Ammon's horn (tissue), 1 donor: ENCODE measurements at regions not wholly inside any gene's neighbourhood (a gene's known extent, or its start where the extent isn't known, plus 50 kb on each side); places are given as distances from the start of the nearest gene placed in this dataset.
A peak's percentile ranks its signal among the peaks of the same experiment; 100 is the strongest.

Source experiments
- DNase-seq: peaks from one replicate; pipeline ENCODE4 v3.0.0-alpha.2; 2016; ENCODE audit warnings: low spot score

DNA sequence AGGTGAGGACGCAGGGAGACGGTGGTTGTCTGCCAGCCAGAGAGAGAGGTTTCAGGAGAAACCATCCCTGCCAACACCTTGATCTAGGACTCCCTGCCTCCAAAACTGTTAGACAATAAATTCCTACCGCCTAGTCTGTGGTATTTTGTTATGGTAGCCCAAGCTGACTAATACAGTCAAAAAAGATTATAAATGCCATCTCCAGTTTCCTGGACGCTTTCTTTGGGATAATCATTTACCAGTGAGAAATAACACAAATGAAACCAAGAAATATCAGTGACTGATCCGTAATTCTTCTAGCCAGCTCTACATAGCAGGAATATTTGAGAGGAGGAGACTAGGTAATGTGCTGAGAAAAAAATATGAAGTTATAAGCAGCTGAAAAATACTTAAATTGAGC, 707.8 kb upstream of the LMCD1 start:
- DNase-seq: no peak

DNA sequence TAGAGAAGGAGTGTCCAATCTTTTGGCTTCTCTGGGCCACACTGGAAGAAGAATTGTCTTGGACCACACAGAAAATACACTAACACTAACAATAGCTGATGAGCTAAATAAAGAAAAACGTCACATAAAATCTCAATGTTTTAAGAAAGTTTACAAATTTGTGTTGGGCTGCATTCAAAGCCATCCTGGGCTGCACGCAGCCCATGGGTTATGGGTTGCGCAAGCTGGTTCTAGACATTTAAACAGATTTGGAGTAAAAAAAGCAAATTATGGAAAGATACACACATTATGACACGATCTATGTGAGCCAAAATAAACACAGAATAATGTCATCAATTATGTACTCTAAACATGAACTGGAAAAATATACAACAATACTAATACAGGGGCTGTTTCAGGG, 703.3 kb upstream of the LMCD1 start:
- DNase-seq: no peak

DNA sequence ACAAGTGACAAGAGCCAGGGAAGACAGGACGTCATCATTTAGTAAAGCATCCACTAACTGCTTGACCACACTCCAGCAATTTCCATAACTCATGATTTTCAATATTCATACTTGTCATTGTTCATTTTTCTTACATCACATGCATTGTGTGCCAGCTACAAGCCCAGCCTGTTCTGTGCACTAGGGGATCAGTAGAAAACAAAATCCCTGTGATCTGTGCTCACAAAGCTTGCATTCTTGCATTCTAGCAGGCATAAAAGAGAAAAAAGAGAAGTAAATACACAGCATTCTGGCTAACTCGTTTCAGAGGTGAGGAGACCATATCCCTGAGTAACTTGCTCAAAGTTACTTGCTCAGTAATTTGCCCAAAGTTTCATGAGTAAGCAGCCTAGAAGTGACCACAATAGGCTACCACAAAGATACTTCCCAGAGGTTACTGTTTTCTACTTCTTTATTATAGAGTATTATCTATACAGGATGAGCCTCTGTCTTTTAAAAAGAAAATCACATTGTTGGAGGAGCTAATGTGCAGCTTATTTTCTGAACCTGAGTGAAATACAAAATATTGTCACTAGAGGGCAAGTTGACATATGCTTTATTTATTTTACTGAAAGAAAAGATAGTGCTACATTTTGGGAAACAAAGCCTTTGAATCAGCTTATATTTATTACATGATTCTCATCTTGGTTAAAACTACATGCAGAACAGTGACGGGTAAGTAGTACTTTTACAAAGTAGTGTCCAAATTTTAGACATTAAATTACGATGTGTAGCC, 701.4 kb upstream of the LMCD1 start:
- peak; percentile 19 for DNase-seq

DNA sequence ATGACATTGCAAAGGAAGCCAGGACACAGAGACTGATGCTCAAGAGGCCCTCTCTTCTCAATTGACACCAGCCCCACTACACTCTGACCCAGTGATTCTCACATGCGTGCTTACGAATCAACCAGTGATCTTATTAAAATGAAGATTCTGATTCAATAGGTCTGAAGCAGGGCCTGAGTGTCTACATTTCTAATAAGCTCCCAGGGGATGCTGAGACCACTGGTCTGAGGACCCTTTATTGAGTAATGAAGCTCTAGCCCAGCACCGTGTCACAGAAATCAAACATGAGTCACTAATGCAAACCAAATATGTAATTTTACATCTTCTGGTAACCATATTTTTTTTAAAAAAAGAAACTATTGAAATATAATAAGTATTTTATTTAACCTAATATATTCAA, 689.1 kb upstream of the LMCD1 start:
- DNase-seq: no peak

DNA sequence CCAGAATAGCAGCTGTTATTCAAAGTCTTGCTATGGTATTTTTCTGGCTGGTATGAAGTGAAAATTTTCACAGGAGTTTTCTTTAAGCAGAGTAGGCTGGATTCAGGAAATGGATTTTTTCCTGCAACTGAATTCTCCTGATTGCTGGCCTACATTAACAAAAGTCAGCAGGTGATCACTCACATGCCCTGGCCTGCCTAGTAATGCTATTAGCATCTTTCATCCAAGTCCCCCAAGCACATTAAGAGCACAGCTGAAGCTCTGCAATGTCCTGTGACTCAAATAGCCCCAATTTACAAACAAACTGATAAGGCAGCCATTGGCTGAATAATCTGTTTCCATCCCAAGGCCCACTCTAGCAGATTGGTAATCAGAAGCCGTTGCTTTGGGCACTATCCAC, 688.3 kb upstream of the LMCD1 start:
- DNase-seq: no peak

DNA sequence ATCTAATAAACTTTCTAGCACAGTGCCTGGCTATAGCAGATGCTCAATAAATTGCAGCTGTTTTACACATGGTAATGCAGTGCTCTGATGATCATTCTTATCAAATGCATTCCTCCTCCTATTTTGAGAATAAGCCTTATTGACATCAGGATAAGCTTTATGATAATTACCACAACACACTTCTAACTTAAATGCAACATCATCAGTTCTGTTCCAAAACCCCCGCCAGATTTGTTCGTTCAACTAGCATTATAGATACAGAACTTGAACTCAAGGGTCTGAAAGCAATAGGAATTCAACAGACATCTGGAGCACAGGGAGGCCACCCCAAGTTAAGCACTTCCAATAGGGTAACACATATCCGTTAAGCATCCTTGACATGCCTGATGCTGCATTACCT, 684.4 kb upstream of the LMCD1 start:
- DNase-seq: no peak

DNA sequence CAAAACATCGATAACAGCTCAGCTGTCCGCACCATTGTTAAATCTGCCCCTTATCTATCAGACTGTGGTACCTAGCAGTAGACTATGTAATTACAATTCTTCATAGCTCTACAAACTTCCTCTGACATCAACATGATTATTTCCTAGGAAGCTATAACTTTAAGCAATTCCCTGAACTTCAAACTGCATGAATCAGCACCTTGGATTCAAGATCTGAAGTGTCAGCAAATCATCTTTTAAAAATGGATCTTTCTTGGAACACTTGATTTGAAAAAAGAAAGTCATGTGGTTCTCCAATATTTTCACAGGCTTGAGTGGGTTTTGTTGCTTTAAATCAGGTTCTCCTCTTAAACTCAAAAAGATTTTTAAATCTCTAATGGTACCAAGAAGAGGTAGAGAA, 680.7 kb upstream of the LMCD1 start:
- DNase-seq: no peak

DNA sequence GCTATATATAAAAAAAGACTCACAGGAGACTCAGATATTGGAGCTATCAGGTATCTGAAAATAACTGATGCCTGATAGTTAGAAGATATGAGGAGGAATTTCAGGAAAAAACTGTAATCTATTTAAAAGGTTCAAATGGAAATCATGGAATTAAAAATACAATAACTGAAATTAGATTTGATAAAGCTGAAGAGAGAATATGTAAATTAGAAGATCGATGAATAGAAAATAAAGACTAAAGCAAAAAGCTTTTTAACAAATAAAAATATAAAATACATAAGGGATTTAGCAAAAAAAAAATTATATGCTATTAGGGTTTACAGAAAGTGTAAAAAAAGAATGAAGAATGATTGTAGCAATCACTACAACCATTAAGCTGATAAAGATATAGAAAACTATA, 679.8 kb upstream of the LMCD1 start:
- DNase-seq: no peak

DNA sequence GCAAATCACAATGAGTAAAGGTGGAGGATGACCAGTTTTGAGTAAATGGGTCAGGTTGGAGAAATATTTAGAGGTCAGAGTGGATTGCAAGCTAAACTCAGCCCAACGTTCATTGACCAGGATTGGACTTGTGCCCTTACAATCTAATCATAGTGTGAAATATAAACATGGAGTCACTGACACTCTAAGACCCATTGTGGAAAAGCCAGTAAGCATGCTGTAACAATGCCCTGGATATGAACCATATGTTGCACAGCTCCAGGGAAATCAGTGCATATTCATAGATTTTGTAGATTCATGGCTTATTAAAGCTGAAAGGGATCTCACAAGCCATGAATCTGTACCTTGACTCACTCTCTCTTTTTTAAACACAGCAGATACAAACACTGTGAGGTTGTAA, 660.2 kb upstream of the LMCD1 start:
- no peak for DNase-seq

DNA sequence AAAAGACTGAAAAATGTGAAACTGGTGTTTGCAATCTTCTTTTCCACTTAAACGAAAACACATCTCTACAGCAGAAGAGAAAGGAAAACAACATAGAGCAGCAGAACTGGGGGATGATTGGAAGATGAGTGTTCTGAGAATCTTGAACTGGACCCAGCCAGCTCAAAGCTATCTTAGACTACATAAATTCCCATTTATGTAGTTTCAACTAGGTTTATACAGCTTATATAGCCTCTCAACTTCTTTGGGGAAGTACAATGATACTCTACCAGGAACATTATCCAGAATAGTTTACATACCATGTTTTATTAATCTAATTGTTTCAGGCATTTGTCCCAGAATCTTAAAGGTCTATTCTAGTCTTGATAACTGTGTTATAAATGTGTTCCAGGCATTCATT, 658.2 kb upstream of the LMCD1 start:
- no peak for DNase-seq

DNA sequence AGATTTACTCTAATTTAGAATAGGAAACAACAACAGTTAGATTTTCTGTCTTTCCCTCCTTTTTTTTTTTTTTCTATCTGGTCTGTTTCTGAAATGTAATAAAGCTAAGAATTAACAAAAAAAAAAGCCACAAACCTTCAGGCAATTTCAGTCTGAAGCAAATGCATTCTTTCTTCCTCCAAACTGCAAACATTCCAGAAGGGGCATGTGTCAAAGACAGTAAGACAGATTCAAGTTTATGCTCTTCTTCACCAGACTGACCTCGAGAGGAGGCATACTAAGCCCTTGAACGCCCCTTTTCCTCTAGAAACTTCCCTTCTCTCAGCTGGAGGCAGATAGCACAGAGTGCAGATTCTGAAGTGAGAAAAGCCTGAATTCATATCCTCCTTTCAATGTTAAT, 654.6 kb upstream of the LMCD1 start:
- DNase-seq: no peak

DNA sequence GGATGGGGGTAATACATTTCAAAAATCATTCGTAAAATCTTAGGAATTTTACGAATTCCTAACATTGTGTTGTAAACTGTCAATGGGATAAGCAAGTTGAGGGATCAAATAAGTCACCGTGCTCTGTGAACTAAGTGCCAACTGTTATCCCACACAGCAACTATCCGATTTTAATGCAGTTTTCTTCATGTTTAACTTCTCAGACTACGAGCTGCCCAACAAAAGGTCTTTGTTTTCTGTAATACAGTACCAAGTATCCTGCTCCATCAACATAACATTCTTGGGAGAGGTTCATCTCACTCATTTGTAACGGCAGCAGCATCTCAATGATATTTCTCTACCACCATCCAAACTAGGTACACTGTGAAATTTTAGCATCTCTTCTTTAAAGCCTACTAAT, 654.1 kb upstream of the LMCD1 start:
- no peak for DNase-seq

DNA sequence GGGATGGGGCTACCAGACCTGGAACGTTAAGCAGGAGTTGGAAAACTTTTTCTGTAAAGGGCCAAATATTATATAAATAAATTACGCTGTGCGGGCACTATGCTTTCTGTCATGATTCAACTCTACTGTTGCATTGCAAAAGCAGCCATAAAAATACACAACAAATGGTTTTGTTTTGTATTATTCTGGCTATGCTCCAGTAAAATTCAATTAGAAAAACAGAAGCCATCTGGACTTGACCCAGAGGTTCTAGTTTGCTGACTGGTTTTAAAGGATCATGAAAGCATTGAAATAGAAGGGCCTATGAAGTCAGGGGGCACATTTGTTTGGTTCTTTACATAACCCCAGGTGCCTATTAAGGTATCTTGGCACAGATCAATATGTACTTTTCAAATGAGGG, 647.4 kb upstream of the LMCD1 start:
- no peak for DNase-seq

DNA sequence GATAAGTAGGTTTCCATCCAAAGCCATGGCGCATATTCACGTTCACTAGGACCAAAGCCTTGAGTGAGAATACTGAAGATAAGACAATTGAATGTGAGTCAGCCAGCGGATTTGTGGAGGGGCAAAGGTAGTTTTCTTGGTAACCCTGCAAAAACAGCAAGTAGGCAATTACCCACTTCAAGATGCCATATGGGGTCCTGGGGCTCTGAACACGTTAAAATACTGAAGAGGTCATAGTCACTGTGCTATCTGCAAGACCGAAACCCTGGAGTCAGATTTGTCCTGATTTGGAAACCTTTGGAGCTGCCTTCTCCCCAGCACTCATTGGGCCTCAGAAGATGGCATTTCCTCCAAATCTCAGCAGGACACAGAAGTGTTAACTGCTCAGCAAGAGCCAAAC, 646.9 kb upstream of the LMCD1 start:
- no peak for DNase-seq

DNA sequence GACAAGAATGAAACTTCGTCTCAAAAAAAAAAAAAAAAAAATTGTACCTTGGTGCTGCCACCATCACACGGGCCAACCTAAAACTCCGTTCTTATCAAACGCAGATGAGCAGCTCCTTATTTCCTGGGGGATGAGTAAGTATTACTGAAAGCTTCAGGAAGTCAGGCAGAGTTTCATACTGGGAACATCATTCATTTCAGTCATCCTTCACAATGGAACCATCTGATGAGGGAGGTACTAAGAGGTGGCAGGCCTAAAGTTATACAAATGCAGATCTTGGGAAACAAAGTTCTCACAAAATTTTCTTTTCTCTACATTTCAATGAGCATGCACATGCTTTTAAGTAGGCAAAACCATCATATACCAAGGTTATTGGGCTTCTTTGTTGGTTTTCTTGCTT, 636.0 kb upstream of the LMCD1 start:
- no peak for DNase-seq

DNA sequence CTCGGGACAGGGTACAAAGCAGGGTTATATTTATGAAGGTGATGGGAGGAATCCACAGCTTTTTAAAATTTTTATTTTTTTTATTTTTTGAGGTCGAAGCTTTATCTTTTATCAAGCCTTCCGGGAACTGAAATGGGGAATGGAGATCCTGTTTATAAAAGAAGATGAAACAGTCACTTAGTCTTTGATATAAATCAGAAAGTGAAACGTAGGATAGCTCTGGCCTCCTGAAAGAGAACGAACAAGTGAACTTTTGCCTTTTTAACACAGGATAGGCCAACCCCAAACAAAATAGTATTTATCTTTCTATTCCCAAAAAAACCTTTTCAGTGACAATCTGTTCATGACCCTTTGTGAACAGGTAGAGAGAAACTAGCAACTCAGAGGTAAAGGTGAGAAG, 634.0 kb upstream of the LMCD1 start:
- DNase-seq: no peak

DNA sequence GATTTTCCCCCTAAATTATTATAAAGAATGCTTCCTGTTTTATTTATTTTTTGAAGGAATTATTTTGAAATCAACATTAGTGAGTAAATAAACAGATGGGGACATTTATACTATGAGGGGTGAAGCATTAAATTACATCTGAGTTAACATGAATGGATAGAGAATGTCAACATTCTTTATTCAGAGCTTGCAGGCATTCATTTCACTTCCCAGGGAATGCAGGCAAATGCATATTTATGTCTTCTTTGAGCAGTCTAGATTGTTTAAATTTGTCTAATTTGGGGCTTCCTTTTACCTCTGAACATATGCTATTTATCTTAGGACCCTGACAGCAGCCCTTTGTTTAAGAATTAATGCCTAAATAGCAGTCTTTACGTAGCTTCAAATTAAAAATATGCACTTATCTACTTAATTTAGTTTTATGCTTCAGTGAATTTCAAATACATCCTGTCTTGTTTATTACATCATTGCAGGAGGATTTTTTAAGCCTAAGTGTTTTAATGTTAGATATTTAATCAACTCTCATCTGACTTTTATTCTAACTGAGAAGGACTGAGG, 630.5 kb upstream of the LMCD1 start:
- DNase-seq: no peak

DNA sequence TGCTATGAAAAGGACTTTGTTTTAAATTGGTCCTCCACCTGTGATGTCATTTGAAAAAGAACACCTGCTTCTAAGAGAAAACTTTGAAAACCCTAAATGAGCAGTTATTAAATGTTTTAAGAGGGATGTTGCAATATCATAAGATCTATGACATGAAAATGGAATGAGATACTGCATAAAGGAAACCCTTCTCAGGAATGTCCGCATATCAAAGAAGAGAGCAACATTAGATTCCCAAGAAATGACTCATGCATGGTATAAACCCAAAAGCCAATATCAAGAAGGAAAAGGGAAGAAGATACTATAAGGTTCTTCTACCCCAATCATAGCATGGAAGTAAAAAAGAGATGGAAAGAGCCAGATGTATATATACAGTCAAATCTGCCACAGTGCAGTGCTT, 627.5 kb upstream of the LMCD1 start:
- DNase-seq: no peak

DNA sequence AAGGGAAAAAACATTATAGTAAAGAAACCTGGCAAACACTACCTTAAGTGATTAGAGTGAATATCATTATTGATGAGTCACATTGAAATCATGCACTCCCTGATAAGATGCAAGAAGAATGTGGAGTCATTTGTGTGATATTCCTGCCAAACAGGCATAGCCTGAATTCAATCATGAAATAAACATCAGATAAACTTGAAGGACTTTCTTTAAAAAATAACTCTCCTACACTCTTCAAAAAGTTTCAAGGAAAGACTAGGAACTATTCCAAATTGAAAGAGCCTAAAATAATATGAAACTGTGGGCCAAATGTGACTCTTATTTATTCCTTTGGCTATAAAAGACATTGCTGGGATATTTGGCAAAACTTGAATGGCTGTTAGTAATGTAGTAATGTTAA, 625.7 kb upstream of the LMCD1 start:
- DNase-seq: no peak

DNA sequence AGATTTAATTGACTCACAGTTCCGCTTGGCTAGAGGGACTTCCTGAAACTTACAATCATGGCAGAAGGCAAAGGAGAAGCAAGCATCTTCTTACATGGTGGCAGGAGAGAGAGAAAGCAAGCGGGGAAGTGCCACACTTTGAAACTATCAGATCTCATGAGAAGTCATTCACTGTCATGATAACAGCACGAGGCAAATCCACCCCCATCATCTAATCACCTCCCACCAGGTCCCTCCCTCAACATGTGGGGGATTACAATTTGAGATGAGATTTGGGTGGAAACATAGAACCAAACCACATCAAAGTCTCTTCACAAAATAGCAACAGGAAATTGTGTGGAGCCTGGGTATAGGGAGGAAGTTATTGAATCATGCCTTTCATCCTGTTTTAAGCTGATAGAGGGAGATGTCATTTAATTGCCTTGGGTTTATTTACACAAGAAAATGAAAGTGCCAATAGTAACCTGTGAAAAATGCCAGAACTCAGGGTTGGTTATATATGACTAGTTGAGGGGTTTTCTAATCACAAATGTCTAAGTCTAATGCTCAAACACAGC, 624.8 kb upstream of the LMCD1 start:
- no peak for DNase-seq

DNA sequence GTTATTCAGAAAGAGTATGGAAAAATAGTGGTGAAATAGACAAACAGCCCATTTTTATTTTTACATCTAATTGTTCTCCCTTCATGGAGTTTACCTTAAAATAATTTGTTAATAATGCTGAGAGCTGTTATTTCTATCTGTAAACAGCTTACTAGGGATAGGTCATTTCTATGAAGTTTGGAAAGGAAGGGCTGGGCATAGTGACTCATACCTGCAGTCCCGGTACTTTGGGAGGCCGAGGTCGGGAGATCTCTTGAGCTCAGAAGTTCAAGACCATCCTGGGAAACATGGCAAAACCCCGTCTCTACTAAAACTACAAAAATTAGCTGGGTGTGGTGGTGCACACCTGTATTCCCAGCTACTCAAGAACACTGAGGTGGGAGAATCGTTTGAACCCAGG, 624.3 kb upstream of the LMCD1 start:
- DNase-seq: no peak

DNA sequence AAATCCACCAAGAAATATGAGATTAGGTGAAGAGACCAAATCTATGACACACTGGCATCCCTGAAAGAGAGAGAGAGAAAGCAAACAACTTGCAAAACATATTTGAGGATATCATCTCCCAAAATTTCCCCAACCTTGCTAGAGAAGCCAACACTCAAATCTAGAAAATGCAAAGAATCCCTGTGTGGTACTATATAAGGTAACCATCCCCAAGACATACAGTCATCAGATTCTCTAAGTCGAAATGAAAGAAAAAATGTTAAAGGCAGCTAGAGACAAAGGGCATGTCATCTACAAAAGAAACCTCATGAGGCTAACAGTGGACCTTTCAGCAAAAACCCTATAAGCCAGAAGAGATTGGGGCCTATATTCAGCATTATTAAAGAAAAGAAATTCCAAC, 622.1 kb upstream of the LMCD1 start:
- DNase-seq: no peak

DNA sequence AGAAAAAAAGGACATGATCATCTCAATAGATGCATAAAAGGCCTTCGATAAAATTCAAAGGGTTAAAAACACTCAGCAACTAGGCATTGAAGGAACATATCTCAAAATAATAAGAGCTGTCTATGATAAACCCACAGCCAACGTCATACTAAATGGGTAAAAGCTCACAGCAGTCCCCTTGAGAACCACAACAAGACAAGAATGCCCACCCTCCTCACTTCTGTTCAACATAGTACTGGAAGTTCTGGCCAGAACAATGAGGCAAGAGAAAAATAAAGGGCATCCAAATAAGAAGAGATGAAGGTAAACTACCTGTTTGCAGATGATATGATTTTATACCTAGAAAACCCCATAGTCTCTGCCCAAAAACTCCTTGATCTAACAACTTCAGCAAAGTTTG, 619.7 kb upstream of the LMCD1 start:
- DNase-seq: no peak

DNA sequence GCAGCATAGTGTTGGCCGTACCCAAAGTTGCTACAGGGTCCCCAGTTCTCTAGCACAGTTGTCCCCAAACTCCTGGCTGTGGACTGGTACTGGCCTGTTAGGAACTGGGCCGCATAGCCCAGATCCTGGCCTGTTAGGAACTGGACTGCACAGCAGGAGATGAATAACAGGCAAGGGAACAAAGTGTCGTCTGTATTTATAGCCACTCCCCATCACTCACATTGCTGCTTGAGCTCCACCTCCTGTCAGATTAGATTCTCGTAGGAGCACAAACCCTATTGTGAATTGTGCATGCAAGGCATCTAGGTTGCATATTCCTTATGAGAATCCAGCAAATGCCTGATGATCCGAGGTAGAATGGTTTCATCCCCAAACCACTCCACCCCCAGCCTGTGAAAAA, 604.0 kb upstream of the LMCD1 start:
- DNase-seq: peak; percentile 75
